Neural cell (in vitro differentiated cells): ENCODE measurements at regions not wholly inside any gene's neighbourhood (a gene's known extent, or its start where the extent isn't known, plus 50 kb on each side); places are given as distances from the start of the nearest gene placed in this dataset.

Experiments
- EP300 ChIP-seq: fragments of 450-650 bp; conservative IDR thresholded peaks from 2 replicates; pipeline ENCODE4 v1.6.1; 2014; ENCODE audit warnings: antibody characterized with exemption, mild to moderate bottlenecking, moderate library complexity; ENCODE audit not compliant: poor library complexity, severe bottlenecking
- EZH2 ChIP-seq: fragments of 200-600, 300-800 bp; shearing (Covaris generic), sonication (generic); IDR thresholded peaks from 2 replicates; pipeline ENCODE4 v1.6.1; 2014; ENCODE audit warnings: antibody characterized with exemption, low read length, borderline replicate concordance, mild to moderate bottlenecking; ENCODE audit not compliant: insufficient read depth, poor library complexity, severe bottlenecking
- MXI1 ChIP-seq: fragments of 450-650 bp; conservative IDR thresholded peaks from 2 replicates; pipeline ENCODE4 v1.6.1; 2014; ENCODE audit warnings: antibody characterized with exemption, mild to moderate bottlenecking; ENCODE audit not compliant: poor library complexity, severe bottlenecking
- POLR2AphosphoS5 ChIP-seq: IDR thresholded peaks from 2 replicates; pipeline ENCODE4 v1.6.1; 2012
- RAD21 ChIP-seq: fragments of 450-650 bp; conservative IDR thresholded peaks from 2 replicates; pipeline ENCODE4 v1.6.1; 2014; ENCODE audit warnings: antibody characterized with exemption, mild to moderate bottlenecking, moderate library complexity
- SMC3 ChIP-seq: fragments of 450-650 bp; conservative IDR thresholded peaks from 2 replicates; pipeline ENCODE4 v1.6.1; 2014; ENCODE audit warnings: antibody characterized with exemption, mild to moderate bottlenecking, moderate library complexity; ENCODE audit not compliant: poor library complexity
- TAF1 ChIP-seq: IDR thresholded peaks from 2 replicates; pipeline ENCODE4 v1.6.1; 2012; ENCODE audit warnings: low read depth
- TF ChIP-seq, protein P1 (sequence below): fragments of 450-650 bp; IDR thresholded peaks from 2 replicates; pipeline ENCODE4 v1.5.1; 2014; ENCODE audit warnings: antibody characterized with exemption, mild to moderate bottlenecking, moderate library complexity; ENCODE audit not compliant: poor library complexity, severe bottlenecking
- TF ChIP-seq, protein P2 (sequence below): IDR thresholded peaks from 2 replicates; pipeline ENCODE4 v1.6.1; 2012; ENCODE audit warnings: borderline replicate concordance

DNA sequence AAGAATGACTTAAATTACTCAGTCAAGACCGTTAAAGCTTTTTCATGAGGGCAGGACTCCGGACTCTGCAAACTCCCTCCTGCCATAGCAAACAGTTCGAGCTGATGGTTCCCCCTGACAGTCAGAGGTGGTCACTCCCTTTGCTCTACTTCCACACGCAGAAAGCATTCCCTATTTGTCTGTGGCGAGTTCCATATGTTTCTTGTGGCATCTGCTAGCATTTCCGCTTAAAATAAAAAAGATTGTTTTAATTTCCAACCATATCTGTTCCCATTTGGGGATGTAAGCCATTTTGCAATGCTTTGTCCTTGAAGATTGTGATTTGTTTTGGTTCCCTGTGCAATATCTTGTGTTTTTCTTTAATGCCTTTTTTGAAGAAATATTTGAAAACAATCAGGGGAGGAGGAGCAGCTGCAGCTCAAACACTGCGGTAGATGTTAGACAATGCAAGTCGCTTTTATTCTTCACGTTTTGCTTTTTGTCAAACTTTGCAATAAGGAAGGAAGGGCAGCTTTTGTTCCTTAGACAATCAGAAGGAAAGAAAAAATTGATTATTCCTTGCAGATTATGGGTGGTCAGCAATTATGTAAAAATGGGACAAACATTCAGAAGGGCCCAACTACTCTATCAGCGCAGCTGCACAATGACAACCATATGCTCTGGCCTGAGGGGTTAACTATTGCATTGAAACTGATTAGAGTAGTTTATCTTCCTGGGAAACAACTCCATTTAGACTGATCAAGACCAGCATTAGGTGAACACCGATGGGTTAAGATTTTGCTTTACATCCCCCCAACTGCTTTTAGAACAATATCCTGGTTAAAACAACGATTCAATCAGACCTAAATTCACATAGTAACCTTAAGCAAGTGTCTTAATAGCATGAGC is 425.8 kb upstream of the NRP1 start:
- TF ChIP-seq POLR2AphosphoS5 (no peak), EP300 (no peak), EZH2 (no peak), MXI1 (no peak), TAF1 (no peak), RAD21 (no peak), SMC3 (no peak)
- TF ChIP-seq, protein P1, sequence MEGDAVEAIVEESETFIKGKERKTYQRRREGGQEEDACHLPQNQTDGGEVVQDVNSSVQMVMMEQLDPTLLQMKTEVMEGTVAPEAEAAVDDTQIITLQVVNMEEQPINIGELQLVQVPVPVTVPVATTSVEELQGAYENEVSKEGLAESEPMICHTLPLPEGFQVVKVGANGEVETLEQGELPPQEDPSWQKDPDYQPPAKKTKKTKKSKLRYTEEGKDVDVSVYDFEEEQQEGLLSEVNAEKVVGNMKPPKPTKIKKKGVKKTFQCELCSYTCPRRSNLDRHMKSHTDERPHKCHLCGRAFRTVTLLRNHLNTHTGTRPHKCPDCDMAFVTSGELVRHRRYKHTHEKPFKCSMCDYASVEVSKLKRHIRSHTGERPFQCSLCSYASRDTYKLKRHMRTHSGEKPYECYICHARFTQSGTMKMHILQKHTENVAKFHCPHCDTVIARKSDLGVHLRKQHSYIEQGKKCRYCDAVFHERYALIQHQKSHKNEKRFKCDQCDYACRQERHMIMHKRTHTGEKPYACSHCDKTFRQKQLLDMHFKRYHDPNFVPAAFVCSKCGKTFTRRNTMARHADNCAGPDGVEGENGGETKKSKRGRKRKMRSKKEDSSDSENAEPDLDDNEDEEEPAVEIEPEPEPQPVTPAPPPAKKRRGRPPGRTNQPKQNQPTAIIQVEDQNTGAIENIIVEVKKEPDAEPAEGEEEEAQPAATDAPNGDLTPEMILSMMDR = no peak
- TF ChIP-seq, protein P2, sequence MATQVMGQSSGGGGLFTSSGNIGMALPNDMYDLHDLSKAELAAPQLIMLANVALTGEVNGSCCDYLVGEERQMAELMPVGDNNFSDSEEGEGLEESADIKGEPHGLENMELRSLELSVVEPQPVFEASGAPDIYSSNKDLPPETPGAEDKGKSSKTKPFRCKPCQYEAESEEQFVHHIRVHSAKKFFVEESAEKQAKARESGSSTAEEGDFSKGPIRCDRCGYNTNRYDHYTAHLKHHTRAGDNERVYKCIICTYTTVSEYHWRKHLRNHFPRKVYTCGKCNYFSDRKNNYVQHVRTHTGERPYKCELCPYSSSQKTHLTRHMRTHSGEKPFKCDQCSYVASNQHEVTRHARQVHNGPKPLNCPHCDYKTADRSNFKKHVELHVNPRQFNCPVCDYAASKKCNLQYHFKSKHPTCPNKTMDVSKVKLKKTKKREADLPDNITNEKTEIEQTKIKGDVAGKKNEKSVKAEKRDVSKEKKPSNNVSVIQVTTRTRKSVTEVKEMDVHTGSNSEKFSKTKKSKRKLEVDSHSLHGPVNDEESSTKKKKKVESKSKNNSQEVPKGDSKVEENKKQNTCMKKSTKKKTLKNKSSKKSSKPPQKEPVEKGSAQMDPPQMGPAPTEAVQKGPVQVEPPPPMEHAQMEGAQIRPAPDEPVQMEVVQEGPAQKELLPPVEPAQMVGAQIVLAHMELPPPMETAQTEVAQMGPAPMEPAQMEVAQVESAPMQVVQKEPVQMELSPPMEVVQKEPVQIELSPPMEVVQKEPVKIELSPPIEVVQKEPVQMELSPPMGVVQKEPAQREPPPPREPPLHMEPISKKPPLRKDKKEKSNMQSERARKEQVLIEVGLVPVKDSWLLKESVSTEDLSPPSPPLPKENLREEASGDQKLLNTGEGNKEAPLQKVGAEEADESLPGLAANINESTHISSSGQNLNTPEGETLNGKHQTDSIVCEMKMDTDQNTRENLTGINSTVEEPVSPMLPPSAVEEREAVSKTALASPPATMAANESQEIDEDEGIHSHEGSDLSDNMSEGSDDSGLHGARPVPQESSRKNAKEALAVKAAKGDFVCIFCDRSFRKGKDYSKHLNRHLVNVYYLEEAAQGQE = no peak
